GM12872 (cell line): ENCODE measurements at regions not wholly inside any gene's neighbourhood (a gene's known extent, or its start where the extent isn't known, plus 50 kb on each side); places are given as distances from the start of the nearest gene placed in this dataset.

Experiments used
- TF ChIP-seq, protein P1 (sequence below): IDR thresholded peaks from 3 replicates; pipeline ENCODE4 v1.5.1; 2011; ENCODE audit warnings: low read depth, mild to moderate bottlenecking, low read length, moderate library complexity; ENCODE audit not compliant: insufficient read depth

DNA sequence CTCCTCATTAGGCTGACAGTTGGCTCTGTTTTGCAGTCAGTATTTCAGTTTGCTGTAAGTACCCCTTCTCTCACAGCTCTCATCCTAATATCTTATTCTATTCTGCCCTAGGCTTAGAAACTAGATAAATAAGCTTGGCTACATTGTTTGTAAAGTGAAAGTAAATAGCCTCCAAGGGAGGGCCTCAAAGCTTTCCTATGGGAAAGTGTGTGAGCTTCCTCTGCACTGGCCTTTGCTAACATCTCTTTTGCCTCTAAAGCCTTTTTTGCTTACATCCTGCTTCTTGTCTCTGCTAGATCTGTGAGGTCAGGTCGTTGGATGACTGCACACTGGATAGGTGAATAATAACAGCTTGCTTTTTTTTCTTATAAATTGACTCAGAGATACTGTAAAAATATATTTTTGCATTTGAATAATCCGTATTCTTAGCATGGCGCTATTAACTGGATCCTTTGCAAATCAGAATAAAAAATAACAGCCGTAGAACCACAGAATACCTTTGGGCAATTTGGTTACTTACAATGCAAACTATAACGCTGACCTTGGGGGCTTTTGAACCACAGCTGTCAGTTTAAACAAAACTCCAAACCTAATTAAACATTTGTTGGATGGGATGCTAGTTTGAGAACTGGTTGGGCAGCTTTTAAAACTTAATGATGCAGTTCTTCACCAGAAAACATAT, 55.1 kb downstream of the TTC6 start:
- TF ChIP-seq, protein P1, sequence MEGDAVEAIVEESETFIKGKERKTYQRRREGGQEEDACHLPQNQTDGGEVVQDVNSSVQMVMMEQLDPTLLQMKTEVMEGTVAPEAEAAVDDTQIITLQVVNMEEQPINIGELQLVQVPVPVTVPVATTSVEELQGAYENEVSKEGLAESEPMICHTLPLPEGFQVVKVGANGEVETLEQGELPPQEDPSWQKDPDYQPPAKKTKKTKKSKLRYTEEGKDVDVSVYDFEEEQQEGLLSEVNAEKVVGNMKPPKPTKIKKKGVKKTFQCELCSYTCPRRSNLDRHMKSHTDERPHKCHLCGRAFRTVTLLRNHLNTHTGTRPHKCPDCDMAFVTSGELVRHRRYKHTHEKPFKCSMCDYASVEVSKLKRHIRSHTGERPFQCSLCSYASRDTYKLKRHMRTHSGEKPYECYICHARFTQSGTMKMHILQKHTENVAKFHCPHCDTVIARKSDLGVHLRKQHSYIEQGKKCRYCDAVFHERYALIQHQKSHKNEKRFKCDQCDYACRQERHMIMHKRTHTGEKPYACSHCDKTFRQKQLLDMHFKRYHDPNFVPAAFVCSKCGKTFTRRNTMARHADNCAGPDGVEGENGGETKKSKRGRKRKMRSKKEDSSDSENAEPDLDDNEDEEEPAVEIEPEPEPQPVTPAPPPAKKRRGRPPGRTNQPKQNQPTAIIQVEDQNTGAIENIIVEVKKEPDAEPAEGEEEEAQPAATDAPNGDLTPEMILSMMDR, result no peak

DNA sequence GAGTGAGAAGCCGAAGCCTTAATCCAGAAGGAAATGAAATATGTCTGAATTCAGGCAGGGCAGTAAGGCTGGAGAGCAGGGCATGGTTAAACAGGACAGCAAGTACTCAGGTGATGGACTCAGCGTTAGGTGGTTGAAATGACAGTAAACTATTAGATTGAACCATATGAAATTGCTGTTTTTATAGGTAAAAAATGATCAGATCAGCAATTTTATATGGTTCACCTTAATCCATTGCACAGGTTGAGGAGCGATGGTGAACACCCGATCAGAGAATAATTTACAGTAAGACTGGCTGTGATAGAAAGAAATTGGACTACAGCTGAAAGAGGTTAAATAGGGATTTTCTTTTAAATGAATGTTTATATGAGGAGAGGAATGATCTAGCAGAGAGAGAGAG, 56.6 kb downstream of the TTC6 start:
- TF ChIP-seq, protein P1, result no peak

DNA sequence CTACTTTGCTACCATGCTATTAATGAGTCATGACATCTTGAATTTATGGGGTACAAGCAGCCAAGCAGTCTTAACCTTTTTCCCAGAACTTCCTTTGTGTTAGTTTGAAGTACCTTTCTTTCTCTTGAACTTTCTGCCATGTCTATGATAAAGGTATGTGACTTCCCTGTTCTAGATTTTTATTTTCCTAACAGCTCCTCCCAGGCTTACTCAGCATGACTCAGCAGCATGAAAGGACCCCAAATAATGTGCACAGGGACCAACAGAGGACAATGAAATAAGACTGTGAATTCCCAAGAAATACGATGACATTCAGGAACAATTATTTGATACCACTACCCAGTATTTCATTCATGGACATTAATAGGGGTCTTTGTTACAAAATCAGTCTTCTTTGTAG, 60.0 kb downstream of the TTC6 start:
- TF ChIP-seq, protein P1, result no peak

DNA sequence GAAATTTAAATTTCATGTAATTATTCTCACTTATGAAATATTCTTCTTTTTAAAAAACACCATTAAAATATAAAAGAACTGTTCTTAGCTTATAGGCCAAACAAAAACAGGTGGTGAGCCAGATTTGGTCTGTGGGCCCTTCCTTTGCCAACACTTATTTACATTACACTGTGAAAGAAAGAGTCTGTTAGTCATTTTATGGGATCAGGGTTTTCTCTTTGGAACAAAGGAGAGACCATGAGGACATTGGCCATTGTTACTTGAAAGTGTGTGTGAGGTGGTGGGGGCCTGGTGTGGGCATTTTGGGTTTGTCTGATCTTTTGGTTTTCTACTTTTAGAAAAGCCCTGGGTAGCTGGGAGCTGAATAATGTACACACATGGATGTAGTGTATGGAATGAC, 62.7 kb downstream of the TTC6 start:
- TF ChIP-seq, protein P1, result no peak

DNA sequence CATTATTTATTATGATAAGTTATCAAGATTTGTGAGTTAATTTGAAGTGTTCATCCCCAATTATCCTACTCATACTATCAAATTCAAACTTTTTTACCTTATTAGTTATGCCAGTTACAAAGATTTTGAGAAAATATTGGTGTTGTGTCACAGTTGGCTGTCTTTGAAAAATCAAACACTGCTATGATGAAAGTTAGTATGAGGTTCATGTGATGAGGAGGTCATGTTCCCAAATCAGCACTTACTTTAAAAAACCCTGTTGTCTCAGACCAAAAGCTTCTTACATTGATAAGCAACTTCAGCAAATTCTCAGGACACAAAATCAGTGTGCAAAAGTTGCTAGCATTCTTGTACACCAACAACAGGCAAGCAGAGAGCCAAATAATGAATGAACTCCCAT, 68.1 kb downstream of the TTC6 start:
- TF ChIP-seq, protein P1, result no peak

DNA sequence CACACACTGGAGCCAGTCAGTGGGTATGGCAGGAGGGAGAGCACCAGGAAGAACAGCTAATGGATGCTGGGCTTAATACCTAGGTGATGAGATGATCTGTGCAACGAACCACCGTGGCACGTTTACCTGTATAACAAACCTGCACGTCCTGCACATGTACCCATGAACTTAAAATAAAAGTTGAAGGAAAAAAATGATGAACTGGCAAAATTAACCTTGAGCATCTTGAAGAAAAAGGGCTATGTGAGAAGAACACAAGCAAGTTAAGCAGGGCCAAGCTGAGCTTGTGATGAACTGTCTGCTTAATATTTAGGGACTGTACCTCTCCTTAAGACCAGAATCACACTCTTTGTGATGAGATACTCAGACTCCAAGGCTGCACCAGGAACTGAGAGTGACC, 70.0 kb downstream of the TTC6 start:
- TF ChIP-seq, protein P1, result no peak

DNA sequence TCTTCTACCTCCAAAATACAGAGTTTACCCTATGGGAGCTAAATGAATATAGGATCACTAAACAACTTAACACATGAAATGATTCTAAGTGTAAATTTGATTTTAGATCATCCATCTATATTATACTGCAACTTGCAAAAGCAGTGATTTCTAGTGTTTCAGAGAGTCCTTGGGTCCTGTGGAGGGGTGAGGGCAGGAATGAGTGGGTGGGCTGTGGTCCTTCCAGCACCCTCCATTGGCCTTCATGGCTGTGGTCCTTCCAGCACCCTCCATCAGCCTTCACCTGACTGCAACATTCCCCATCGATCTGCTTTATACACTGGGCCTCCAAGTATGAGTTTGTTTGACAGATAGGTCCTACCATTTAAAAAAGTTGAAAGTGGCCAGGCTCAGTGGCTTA, 70.5 kb downstream of the TTC6 start:
- TF ChIP-seq, protein P1, result no peak

DNA sequence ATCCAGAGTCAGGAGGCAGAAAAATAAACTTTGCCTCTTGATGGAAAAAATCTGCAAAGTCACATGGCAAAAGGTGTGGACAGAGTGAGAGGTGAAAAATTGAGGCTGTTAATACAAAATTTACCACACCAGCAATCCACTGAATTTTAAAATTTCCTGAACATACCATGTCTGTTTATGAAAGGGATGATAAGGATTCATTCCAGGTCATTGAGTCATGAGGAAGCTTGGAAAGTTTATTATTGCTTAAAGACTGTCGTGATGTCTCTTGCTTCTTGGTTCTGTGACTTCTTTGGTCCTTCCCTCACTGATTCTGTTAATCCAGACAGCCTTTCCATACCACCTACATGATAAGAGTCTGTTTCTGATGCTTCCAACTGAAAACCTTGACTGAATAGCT, 73.2 kb downstream of the TTC6 start:
- TF ChIP-seq, protein P1, result no peak
